Chondrocyte (in vitro differentiated cells): ENCODE measurements at regions not wholly inside any gene's neighbourhood (a gene's known extent, or its start where the extent isn't known, plus 50 kb on each side); places are given as distances from the start of the nearest gene placed in this dataset.

Experiments
- DNase-seq: peaks from one replicate; pipeline ENCODE4 v3.0.0; 2021; ENCODE audit warnings: mixed read lengths, low spot score
- H3K27ac Mint-ChIP-seq: one replicate; pipeline ENCODE4 v1.8.0; 2021; ENCODE audit warnings: mild to moderate bottlenecking, moderate library complexity, mixed read lengths; ENCODE audit not compliant: unreplicated experiment
- H3K27me3 Mint-ChIP-seq: 2 replicates; pipeline ENCODE4 v1.8.0; 2021; ENCODE audit warnings: low read depth, mixed read lengths
- H3K36me3 Mint-ChIP-seq: 2 replicates; pipeline ENCODE4 v1.8.0; 2021; ENCODE audit warnings: low read depth, mixed read lengths
- H3K4me1 Mint-ChIP-seq: 2 replicates; pipeline ENCODE4 v1.8.0; 2021; ENCODE audit warnings: low read depth, mild to moderate bottlenecking, mixed read lengths
- H3K4me3 Mint-ChIP-seq: one replicate; pipeline ENCODE4 v1.8.0; 2021; ENCODE audit warnings: mild to moderate bottlenecking, moderate library complexity, mixed read lengths; ENCODE audit not compliant: unreplicated experiment
- H3K9me3 Mint-ChIP-seq: 2 replicates; pipeline ENCODE4 v1.8.0; 2021; ENCODE audit warnings: low read depth, mixed read lengths
- CTCF ChIP-seq: fragments of 200-600 bp; sonication (generic); IDR thresholded peaks from 2 replicates; pipeline ENCODE4 v1.5.0; 2021; ENCODE audit warnings: antibody characterized with exemption, mild to moderate bottlenecking, moderate library complexity

- no peak overlapping the region for H3K4me3 Mint-ChIP-seq
- no peaks in the 10 kb centered on the region for H3K36me3 Mint-ChIP-seq
- no peak for TF ChIP-seq CTCF
- H3K9me3 Mint-ChIP-seq = peaks cover 8% of the 10 kb centered on the region
- peaks cover 4% of the 10 kb centered on the region for H3K4me1 Mint-ChIP-seq
- no peaks in the 10 kb centered on the region for H3K27me3 Mint-ChIP-seq
- no peak overlapping the region for H3K27ac Mint-ChIP-seq
- no peak for DNase-seq
These were observed 1573.0 kb upstream of the PRMT6 start for GRCh38 chr1:105483436-105483835.

DNA sequence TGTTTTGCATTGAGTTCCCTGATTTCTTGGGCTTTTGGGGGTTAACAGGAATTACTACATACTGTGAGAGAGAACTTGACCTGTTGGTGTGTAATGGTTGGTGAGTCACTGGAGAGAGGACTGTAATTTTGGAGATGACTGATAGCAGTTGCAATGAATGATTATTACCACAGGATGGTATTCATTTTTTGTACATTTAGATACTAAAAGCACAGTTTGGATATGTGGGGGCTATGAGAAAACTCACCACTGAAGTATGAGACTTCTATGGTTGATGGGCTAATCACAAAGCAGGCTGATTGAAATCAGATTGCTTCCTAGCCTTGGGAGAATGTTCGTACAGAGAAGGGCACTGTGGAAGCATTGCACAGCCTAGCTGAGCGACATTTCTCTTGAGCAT, 1571.3 kb upstream of the PRMT6 start:
- peaks cover 16% of the 10 kb centered on the region for H3K9me3 Mint-ChIP-seq
- H3K4me3 Mint-ChIP-seq = no peak overlapping the region
- no peaks in the 10 kb centered on the region for H3K36me3 Mint-ChIP-seq
- no peaks in the 10 kb centered on the region for H3K27me3 Mint-ChIP-seq
- no peak overlapping the region for H3K27ac Mint-ChIP-seq
- no peak for TF ChIP-seq CTCF
- no peak for DNase-seq
- H3K4me1 Mint-ChIP-seq = peaks cover 4% of the 10 kb centered on the region

- TF ChIP-seq CTCF = no peak
- H3K27me3 Mint-ChIP-seq = no peaks in the 10 kb centered on the region
- DNase-seq = no peak
- H3K36me3 Mint-ChIP-seq = no peaks in the 10 kb centered on the region
- H3K4me1 Mint-ChIP-seq = no peaks in the 10 kb centered on the region
- H3K27ac Mint-ChIP-seq = no peak overlapping the region
- no peak overlapping the region for H3K4me3 Mint-ChIP-seq
- H3K9me3 Mint-ChIP-seq = peaks cover 8% of the 10 kb centered on the region
These were observed 1563.6 kb upstream of the PRMT6 start for GRCh38 chr1:105492921-105493320.

DNA sequence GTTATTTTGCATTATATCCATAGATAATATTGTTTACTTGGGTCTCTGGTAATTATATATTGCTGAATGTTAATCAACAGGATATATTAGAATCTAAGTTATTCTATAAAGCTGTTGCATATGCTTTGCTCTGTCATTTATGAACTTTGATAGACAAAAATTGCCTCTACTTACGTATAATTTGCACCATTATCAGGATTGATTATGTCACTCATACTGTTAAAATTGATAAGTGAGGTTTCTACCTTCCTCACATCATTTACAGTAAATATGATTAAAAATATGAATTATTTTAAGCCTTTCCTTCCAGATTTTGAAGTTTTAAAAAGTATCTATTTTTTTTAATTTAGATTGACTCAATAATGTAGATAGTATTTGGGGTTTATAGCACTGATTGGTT, 1540.4 kb upstream of the PRMT6 start:
- H3K4me3 Mint-ChIP-seq = no peak overlapping the region
- no peaks in the 10 kb centered on the region for H3K36me3 Mint-ChIP-seq
- peaks cover 5% of the 10 kb centered on the region for H3K9me3 Mint-ChIP-seq
- TF ChIP-seq CTCF = no peak
- H3K4me1 Mint-ChIP-seq = no peaks in the 10 kb centered on the region
- no peaks in the 10 kb centered on the region for H3K27me3 Mint-ChIP-seq
- no peak for DNase-seq
- H3K27ac Mint-ChIP-seq = no peak overlapping the region

- no peak for TF ChIP-seq CTCF
- no peak for DNase-seq
- Mint-ChIP-seq H3K9me3 (peaks cover 22% of the 10 kb centered on the region), H3K27ac (no peak overlapping the region), H3K4me1 (no peaks in the 10 kb centered on the region), H3K36me3 (no peaks in the 10 kb centered on the region), H3K4me3 (no peak overlapping the region), H3K27me3 (no peaks in the 10 kb centered on the region)
These were observed 1522.5 kb upstream of the PRMT6 start for GRCh38 chr1:105533996-105534395.
